ENCODE measurements at regions not wholly inside any gene's neighbourhood (a gene's known extent, or its start where the extent isn't known, plus 50 kb on each side); places are given as distances from the start of the nearest gene placed in this dataset.

GRCh38 chr22:48686694-48687302, 1140.9 kb downstream of the BRD1 start:
- DNase-seq = no peak

- no peak for DNase-seq
Measured at GRCh38 chr22:48685767-48686166, 1141.9 kb downstream of the BRD1 start.

- DNase-seq = no peak
Measured at GRCh38 chr22:48683640-48684039, 1144.0 kb downstream of the BRD1 start.

GRCh38 chr22:48682504-48682903, 1145.2 kb downstream of the BRD1 start:
- DNase-seq = no peak

- no peak for DNase-seq
Measured at GRCh38 chr22:48680601-48681000, 1147.1 kb downstream of the BRD1 start.

GRCh38 chr22:48679656-48680555, 1147.8 kb downstream of the BRD1 start:
- no peak for DNase-seq

- no peak for DNase-seq
Measured at GRCh38 chr22:48678171-48679135, 1149.2 kb downstream of the BRD1 start.

- no peak for DNase-seq
Measured at GRCh38 chr22:48677621-48678020, 1150.1 kb downstream of the BRD1 start.

GRCh38 chr22:48677168-48677520, 1150.5 kb downstream of the BRD1 start:
- no peak for DNase-seq

GRCh38 chr22:48676266-48677167, 1151.2 kb downstream of the BRD1 start:
- DNase-seq = no peak

- DNase-seq = no peak
Measured at GRCh38 chr22:48675830-48676145, 1151.9 kb downstream of the BRD1 start.

- no peak for DNase-seq
Measured at GRCh38 chr22:48675141-48675829, 1152.4 kb downstream of the BRD1 start.

- no peak for DNase-seq
Measured at GRCh38 chr22:48673806-48674500, 1153.7 kb downstream of the BRD1 start.

- DNase-seq = no peak
Measured at GRCh38 chr22:48672387-48672786, 1155.3 kb downstream of the BRD1 start.

- no peak for DNase-seq
Measured at GRCh38 chr22:48670731-48671130, 1156.9 kb downstream of the BRD1 start.

- DNase-seq = no peak
Measured at GRCh38 chr22:48669986-48670716, 1157.5 kb downstream of the BRD1 start.

GRCh38 chr22:48669226-48669625, 1158.4 kb downstream of the BRD1 start:
- no peak for DNase-seq

GRCh38 chr22:48667289-48667688, 1160.4 kb downstream of the BRD1 start:
- no peak for DNase-seq

GRCh38 chr22:48666620-48667019, 1161.1 kb downstream of the BRD1 start:
- no peak for DNase-seq

GRCh38 chr22:48665311-48665995, 1162.2 kb downstream of the BRD1 start:
- DNase-seq = no peak
